ENCODE measurements at regions not wholly inside any gene's neighbourhood (a gene's known extent, or its start where the extent isn't known, plus 50 kb on each side); places are given as distances from the start of the nearest gene placed in this dataset.

GRCh38 chr6:134689641-134690040 lies 260.3 kb downstream of the ALDH8A1 start:
- CTCF ChIA-PET, result no interaction called here
- POLR2A ChIA-PET, result no interaction called here
- Histone ChIP-seq H3K4me1 (no peaks in the 10 kb centered on the region), H3K36me3 (ENCODE audit: control insufficient read depth, insufficient read depth, low read length) (no peaks in the 10 kb centered on the region), H3K27me3 (replicated peaks; ENCODE audit: control insufficient read depth, insufficient read depth, low read length) (no peaks in the 10 kb centered on the region), H3K4me3 (ENCODE audit: low read depth, low read length) (no peak overlapping the region), H3K9me3 (no peaks in the 10 kb centered on the region)
- H3K4me1 Mint-ChIP-seq (ENCODE audit: low read depth, unreplicated experiment), result no peaks in the 10 kb centered on the region
- intact Hi-C loops (cut with micrococcal nuclease; ENCODE audit: unreplicated experiment), result no loop called here
- no peak overlapping the region for H3K27ac Mint-ChIP-seq (ENCODE audit: unreplicated experiment)
- no peak overlapping the region for H3K4me3 Mint-ChIP-seq (ENCODE audit: unreplicated experiment)
- BruUV-seq (replicated peaks), result no TSS peak
- TF ChIP-seq CTCF (IDR thresholded peaks at IDR 0.05; ENCODE audit: insufficient read depth in 1 of 2, low read depth in 1 of 2, low read length in 1 of 2, severe bottlenecking in 1 of 2, unreplicated experiment in 1 of 2), result no peak
- H3K27me3 Mint-ChIP-seq (ENCODE audit: insufficient read depth, unreplicated experiment), result no peaks in the 10 kb centered on the region
- H3K36me3 Mint-ChIP-seq (ENCODE audit: insufficient read depth, unreplicated experiment), result no peaks in the 10 kb centered on the region
- no peaks in the 10 kb centered on the region for H3K9me3 Mint-ChIP-seq (ENCODE audit: unreplicated experiment)
- DNase-seq, result no peak

DNA sequence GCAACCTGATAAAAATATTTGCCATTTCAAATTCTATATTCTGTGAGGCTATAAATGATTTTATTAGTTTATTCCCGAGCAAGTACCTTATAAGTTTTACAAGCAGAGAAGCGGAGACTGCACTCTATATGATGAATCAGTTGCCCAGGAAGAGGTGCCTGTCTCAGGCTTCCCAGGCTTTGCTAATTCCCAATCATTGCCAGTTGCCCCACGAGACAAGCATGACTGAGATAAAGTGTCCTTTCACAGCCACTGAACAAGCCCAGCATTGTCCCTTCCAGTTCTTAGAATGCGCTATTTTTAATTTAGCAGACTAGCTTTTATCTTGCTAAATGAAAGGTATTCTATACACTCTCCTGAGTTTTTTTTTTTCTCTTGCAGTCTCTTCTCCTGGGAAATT lies 260.7 kb downstream of the ALDH8A1 start:
- Histone ChIP-seq H3K4me3 (ENCODE audit: low read depth, low read length) (no peak overlapping the region), H3K27me3 (replicated peaks; ENCODE audit: control insufficient read depth, insufficient read depth, low read length) (no peaks in the 10 kb centered on the region), H3K4me1 (no peaks in the 10 kb centered on the region), H3K9me3 (no peaks in the 10 kb centered on the region), H3K36me3 (ENCODE audit: control insufficient read depth, insufficient read depth, low read length) (no peaks in the 10 kb centered on the region)
- no TSS peak for BruUV-seq (replicated peaks)
- intact Hi-C loops (cut with micrococcal nuclease; ENCODE audit: unreplicated experiment), result no loop called here
- no peaks in the 10 kb centered on the region for H3K9me3 Mint-ChIP-seq (ENCODE audit: unreplicated experiment)
- H3K4me1 Mint-ChIP-seq (ENCODE audit: low read depth, unreplicated experiment), result no peaks in the 10 kb centered on the region
- H3K36me3 Mint-ChIP-seq (ENCODE audit: insufficient read depth, unreplicated experiment), result no peaks in the 10 kb centered on the region
- POLR2A ChIA-PET, result no interaction called here
- CTCF ChIA-PET, result no interaction called here
- DNase-seq, result no peak
- no peak overlapping the region for H3K4me3 Mint-ChIP-seq (ENCODE audit: unreplicated experiment)
- no peak for TF ChIP-seq CTCF (IDR thresholded peaks at IDR 0.05; ENCODE audit: insufficient read depth in 1 of 2, low read depth in 1 of 2, low read length in 1 of 2, severe bottlenecking in 1 of 2, unreplicated experiment in 1 of 2)
- no peak overlapping the region for H3K27ac Mint-ChIP-seq (ENCODE audit: unreplicated experiment)
- no peaks in the 10 kb centered on the region for H3K27me3 Mint-ChIP-seq (ENCODE audit: insufficient read depth, unreplicated experiment)

DNA sequence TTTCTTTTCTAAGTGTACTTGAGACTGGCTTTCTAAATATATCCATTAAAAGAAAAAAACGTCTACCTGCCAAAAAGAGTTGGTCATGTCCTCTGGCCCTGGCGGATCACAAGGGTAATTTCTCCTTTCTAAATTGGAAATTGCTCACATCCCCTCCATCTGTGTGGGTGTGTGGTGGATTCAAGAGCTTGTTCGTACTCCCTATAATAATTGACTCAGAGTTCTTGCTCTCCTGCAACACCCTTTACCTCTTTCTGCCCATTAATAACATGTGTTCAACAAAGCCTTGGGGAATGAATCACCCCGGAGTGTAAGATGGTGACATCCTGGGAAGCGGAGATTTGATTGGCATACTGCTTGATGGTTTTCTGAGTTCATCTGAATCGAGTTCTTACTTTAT lies 263.8 kb downstream of the ALDH8A1 start:
- Mint-ChIP-seq H3K27me3 (ENCODE audit: insufficient read depth, unreplicated experiment) (no peaks in the 10 kb centered on the region), H3K4me1 (ENCODE audit: low read depth, unreplicated experiment) (no peaks in the 10 kb centered on the region), H3K27ac (ENCODE audit: unreplicated experiment) (no peak overlapping the region), H3K4me3 (ENCODE audit: unreplicated experiment) (no peak overlapping the region), H3K36me3 (ENCODE audit: insufficient read depth, unreplicated experiment) (no peaks in the 10 kb centered on the region), H3K9me3 (ENCODE audit: unreplicated experiment) (no peaks in the 10 kb centered on the region)
- CTCF ChIA-PET, result no interaction called here
- Histone ChIP-seq H3K4me3 (ENCODE audit: low read depth, low read length) (no peak overlapping the region), H3K27me3 (replicated peaks; ENCODE audit: control insufficient read depth, insufficient read depth, low read length) (no peaks in the 10 kb centered on the region), H3K4me1 (no peaks in the 10 kb centered on the region), H3K36me3 (ENCODE audit: control insufficient read depth, insufficient read depth, low read length) (no peaks in the 10 kb centered on the region), H3K9me3 (no peaks in the 10 kb centered on the region)
- intact Hi-C loops (cut with micrococcal nuclease; ENCODE audit: unreplicated experiment), result no loop called here
- POLR2A ChIA-PET, result no interaction called here
- BruUV-seq (replicated peaks), result no TSS peak
- DNase-seq, result no peak
- TF ChIP-seq CTCF (IDR thresholded peaks at IDR 0.05; ENCODE audit: insufficient read depth in 1 of 2, low read depth in 1 of 2, low read length in 1 of 2, severe bottlenecking in 1 of 2, unreplicated experiment in 1 of 2), result no peak

Measured in Caco-2 (cell line).